ENCODE measurements at regions not wholly inside any gene's neighbourhood (a gene's known extent, or its start where the extent isn't known, plus 50 kb on each side); places are given as distances from the start of the nearest gene placed in this dataset.

DNA sequence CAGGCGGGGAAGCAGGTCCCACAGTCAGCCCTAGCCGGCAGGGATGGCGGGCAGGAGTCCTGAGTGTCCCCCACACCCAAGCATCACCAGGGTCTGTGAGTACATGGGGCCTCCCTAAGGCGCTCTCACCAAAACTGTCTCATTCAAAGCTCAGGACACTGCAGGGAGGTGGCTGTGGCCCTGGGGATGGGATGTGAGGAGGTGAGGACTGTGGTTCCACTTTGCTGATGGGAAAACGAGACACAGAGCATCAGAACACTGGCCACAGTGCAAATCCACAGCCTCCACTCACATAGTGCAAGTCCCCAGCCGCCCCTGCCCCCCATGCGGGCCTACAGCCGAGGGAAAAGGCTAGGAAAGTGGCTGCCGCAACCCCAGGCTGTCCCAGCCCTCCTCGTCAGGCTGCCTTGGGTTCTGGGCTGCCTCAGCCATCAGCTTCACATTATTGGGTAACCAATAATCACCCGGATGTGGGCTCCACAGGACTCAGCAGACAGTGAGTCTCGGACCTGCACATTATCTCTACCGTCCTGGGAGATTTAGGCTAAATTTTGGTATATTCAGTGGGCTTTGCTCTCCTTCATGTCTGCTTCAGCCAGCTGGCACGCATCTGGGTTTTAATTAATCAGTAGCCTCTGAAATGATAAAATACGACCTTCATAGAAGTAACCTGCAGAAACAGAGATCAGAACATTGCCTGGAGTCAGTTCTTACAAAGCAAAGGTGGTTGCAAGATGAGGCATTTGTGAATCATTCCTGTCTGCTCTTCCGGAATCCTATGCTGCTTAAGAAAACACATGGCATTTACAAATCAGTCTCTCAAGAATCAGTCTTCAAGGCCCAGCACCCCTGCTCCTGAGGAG, 77.0 kb downstream of the SOX1 start:
- TF ChIP-seq EP300 (IDR thresholded peaks at IDR 0.05) (no peak), POLR2AphosphoS5 (IDR thresholded peaks at IDR 0.05) (no peak), POLR2A (IDR thresholded peaks at IDR 0.05) (no peak)
- TF ChIP-seq, protein P1, sequence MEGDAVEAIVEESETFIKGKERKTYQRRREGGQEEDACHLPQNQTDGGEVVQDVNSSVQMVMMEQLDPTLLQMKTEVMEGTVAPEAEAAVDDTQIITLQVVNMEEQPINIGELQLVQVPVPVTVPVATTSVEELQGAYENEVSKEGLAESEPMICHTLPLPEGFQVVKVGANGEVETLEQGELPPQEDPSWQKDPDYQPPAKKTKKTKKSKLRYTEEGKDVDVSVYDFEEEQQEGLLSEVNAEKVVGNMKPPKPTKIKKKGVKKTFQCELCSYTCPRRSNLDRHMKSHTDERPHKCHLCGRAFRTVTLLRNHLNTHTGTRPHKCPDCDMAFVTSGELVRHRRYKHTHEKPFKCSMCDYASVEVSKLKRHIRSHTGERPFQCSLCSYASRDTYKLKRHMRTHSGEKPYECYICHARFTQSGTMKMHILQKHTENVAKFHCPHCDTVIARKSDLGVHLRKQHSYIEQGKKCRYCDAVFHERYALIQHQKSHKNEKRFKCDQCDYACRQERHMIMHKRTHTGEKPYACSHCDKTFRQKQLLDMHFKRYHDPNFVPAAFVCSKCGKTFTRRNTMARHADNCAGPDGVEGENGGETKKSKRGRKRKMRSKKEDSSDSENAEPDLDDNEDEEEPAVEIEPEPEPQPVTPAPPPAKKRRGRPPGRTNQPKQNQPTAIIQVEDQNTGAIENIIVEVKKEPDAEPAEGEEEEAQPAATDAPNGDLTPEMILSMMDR (IDR thresholded peaks at IDR 0.05): no peak
- H3K9me3 ChIP-seq: no peaks in the 10 kb centered on the region
- no peak overlapping the region for H3K27ac ChIP-seq
- no peaks in the 10 kb centered on the region for H3K36me3 ChIP-seq
- peaks cover 0 to 28% (median 6%) of the 10 kb centered on the region in 3 donors for H3K27me3 ChIP-seq
- 68 to 83% (median 78%) methylated on average over 5 to 16 of the region's 16 CpGs for WGBS, 5 donors
- DNase-seq: peak in 1 of 2 donors; percentile 20
- H3K4me3 ChIP-seq: no peak overlapping the region
- H3K4me1 ChIP-seq: no peaks in the 10 kb centered on the region
- intact Hi-C loops (cut with DNase I; ENCODE audit: low total_unique reads): no loop called here

DNA sequence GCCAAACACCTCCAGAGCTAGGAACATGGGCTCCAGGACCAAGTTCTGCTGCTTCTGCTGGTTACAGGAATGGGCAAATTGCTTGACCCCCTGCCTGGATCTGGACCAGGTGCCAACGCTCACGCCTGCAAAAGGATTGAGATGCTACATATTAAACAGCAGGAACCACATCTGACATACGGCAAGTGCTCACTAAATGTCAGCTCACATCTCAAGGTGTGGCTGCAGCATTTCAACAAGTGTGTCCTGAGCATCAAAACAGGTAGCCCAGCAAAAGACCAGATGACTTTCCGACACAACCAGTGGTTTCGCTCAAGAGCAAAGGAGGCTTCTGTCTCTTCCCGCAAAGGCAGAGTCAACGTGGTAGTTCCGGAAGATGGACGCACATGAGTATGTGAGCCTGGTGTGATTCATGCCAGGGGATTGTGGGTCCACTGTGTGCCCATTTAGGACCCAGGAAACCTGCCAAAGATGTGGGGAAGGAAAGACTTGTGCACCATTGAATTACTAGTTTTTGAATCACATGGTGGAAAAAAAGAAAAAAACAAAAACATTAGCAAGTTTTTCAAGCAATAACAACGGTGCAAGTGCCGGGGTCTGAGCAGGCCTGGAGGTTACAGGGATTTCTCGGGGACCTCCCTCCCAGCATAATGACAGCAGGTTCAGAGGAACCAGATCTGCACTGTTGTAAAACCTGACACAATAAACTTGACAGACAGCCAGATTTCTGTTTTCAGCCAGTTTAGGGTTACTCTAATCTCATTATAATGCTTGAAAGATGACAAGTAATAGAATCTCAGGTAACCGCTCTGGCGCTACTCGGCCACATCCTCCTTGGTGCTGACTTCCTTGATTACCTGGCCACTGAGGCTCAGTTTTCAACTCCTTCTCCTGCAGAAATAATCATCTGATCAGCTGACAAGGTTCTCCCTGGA, 77.9 kb downstream of the SOX1 start:
- WGBS, 5 donors: 78 to 83% (median 81%) methylated on average over 15 of the region's 15 CpGs
- peak in 1 of 2 donors; percentile 14 for DNase-seq
- intact Hi-C loops (cut with DNase I; ENCODE audit: low total_unique reads): no loop called here
- Histone ChIP-seq H3K36me3 (no peaks in the 10 kb centered on the region), H3K4me3 (no peak overlapping the region), H3K9me3 (no peaks in the 10 kb centered on the region), H3K27ac (no peak overlapping the region), H3K27me3 (peaks cover 0 to 28% (median 6%) of the 10 kb centered on the region in 3 donors), H3K4me1 (no peaks in the 10 kb centered on the region)
- no peak for TF ChIP-seq POLR2A (IDR thresholded peaks at IDR 0.05)
- TF ChIP-seq, protein P1 (IDR thresholded peaks at IDR 0.05): no peak
- no peak for TF ChIP-seq POLR2AphosphoS5 (IDR thresholded peaks at IDR 0.05)
- TF ChIP-seq EP300 (IDR thresholded peaks at IDR 0.05): no peak

DNA sequence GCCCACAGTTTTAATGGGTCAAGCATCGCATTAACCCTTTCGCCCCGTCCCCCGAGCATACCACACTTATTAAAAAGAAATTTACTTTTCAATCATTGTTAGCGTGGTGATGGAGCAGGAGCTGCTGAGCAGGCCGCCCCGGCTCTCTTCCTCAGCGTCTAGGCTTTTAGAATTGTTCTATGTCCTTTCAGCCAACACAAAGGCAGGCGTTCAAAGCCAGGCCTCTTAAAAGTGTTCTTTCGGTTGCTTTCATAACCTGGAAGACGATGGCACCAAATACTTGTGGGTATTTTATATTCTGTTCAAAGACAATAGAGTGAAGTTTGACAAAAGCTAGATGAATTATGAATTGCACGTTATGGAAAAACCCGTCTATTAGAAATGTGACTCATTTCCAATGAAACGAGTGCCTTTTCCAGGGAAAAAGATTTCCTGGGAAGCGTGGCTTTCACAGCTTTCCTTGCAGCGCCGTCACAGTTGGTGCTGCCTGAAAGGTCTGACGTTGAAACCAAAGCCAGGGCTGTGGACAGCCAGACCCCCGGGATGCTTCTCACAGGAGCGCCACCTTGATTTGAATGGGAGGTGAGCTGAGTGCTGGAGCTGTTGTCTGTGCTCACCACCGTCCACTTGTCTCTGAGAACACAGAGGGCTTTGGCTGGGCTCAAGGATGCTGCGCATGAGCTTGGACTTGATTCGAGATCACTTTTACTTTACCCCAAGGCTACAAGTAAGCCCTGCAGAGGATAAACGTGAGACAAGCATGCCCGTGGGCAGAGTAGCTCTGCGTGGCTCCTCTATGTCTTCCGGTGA, 78.8 kb downstream of the SOX1 start:
- H3K27me3 ChIP-seq: peaks cover 0 to 28% (median 6%) of the 10 kb centered on the region in 3 donors
- H3K36me3 ChIP-seq: no peaks in the 10 kb centered on the region
- H3K27ac ChIP-seq: no peak overlapping the region
- H3K9me3 ChIP-seq: no peaks in the 10 kb centered on the region
- H3K4me1 ChIP-seq: no peaks in the 10 kb centered on the region
- H3K4me3 ChIP-seq: no peak overlapping the region
- 83 to 88% (median 85%) methylated on average over 27 of the region's 27 CpGs for WGBS, 5 donors
- intact Hi-C loops (cut with DNase I; ENCODE audit: low total_unique reads): no loop called here
- DNase-seq: peak in 1 of 2 donors; percentile 18
- TF ChIP-seq, protein P1 (IDR thresholded peaks at IDR 0.05): no peak
- TF ChIP-seq POLR2AphosphoS5 (IDR thresholded peaks at IDR 0.05): no peak

DNA sequence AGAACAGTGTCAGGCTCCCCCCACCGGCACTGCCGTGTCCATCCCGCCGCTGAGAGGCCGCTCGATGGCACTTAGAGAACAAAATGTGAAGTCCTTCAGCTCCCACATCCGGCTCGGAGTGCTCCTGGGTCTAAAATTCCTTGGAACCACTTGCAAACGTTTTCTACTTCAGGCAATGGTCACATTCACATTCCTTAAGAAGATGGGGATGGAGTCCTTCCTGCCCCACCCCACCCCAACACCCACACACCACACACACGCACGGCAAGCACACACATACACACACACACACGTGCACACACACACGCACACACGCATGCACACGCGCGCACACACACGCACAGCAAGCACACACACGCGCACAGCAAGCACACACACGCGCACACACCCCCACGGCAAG, 83.4 kb downstream of the SOX1 start:
- Histone ChIP-seq H3K9me3 (no peaks in the 10 kb centered on the region), H3K27me3 (peaks cover 0 to 30% (median 0%) of the 10 kb centered on the region in 3 donors), H3K27ac (no peak overlapping the region), H3K4me3 (no peak overlapping the region), H3K36me3 (no peaks in the 10 kb centered on the region), H3K4me1 (no peaks in the 10 kb centered on the region)
- no peak for DNase-seq
- WGBS, 5 donors: 83 to 93% (median 88%) methylated on average over 23 of the region's 23 CpGs
- TF ChIP-seq POLR2A (IDR thresholded peaks at IDR 0.05) (no peak), EP300 (IDR thresholded peaks at IDR 0.05) (no peak), POLR2AphosphoS5 (IDR thresholded peaks at IDR 0.05) (no peak)
- TF ChIP-seq, protein P1 (IDR thresholded peaks at IDR 0.05): no peak
- intact Hi-C loops (cut with DNase I; ENCODE audit: low total_unique reads): no loop called here
